ENCODE measurements at regions not wholly inside any gene's neighbourhood (a gene's known extent, or its start where the extent isn't known, plus 50 kb on each side); places are given as distances from the start of the nearest gene placed in this dataset.

DNA sequence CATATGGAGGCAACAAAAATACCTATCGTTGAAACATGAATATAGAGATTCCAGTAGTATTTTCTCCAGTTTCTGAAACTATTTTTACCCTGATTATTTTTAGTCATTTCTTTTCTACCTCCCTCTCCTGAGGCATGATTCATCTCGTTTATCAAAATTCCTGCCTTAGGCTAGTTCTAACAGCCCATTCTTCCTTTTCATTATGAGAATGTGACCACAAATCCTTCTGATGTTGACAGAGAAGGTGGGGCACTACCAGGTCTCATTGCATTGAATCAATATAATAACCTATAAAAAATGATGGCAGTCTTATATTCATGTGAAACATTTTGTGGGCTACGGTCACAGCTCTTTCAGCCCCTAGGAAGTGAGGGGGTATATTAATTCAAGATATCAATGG lies 406.5 kb upstream of the UBE2E3 start:
- TF ChIP-seq, protein P1, sequence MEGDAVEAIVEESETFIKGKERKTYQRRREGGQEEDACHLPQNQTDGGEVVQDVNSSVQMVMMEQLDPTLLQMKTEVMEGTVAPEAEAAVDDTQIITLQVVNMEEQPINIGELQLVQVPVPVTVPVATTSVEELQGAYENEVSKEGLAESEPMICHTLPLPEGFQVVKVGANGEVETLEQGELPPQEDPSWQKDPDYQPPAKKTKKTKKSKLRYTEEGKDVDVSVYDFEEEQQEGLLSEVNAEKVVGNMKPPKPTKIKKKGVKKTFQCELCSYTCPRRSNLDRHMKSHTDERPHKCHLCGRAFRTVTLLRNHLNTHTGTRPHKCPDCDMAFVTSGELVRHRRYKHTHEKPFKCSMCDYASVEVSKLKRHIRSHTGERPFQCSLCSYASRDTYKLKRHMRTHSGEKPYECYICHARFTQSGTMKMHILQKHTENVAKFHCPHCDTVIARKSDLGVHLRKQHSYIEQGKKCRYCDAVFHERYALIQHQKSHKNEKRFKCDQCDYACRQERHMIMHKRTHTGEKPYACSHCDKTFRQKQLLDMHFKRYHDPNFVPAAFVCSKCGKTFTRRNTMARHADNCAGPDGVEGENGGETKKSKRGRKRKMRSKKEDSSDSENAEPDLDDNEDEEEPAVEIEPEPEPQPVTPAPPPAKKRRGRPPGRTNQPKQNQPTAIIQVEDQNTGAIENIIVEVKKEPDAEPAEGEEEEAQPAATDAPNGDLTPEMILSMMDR (IDR thresholded peaks at IDR 0.05; ENCODE audit: insufficient read depth, low read length) = no peak
- peak; percentile 64 for DNase-seq (ENCODE audit: low read depth)
- H3K4me3 ChIP-seq (ENCODE audit: low read depth, low read length) = no peak overlapping the region

DNA sequence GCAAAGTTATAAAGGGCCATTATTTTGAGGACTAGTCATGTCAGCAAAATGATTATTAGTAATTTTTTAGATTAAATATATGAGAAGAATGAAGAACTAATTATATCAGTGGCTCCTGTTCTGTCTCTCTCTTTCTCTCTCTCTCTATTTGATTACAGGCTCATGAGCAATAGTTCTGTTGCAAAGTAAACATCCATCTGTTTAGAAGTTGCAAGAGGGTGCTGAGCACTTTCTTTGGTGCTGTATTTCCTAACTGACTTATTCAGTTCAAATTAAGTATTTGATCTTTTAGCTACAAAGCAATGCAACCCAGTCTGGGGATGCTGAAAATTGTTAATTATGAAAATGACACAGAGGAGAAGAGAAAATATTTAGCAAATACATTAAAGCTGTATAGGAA lies 408.1 kb upstream of the UBE2E3 start:
- no peak overlapping the region for H3K4me3 ChIP-seq (ENCODE audit: low read depth, low read length)
- TF ChIP-seq, protein P1 (IDR thresholded peaks at IDR 0.05; ENCODE audit: insufficient read depth, low read length) = no peak
- no peak for DNase-seq (ENCODE audit: low read depth)

DNA sequence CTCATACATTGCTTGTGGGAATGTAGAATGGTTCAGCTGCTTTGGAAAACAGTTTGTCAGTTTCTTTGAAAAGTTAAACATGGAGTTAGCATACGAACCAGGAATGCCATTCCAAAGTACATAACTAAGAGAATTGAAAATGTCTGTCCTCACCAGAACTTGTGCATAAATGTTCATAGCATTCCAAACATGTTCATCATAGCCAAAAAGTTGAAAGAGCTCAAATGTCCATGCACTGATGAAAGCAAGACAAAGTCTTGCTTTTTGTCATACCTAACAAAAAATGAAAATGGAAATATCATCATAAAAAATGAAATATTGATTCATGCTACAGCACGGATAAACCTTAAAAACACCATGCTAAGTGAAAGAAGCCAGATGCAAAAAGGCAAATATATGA lies 408.8 kb upstream of the UBE2E3 start:
- DNase-seq (ENCODE audit: low read depth) = peak; percentile 77
- no peak overlapping the region for H3K4me3 ChIP-seq (ENCODE audit: low read depth, low read length)
- TF ChIP-seq, protein P1 (IDR thresholded peaks at IDR 0.05; ENCODE audit: insufficient read depth, low read length) = no peak

DNA sequence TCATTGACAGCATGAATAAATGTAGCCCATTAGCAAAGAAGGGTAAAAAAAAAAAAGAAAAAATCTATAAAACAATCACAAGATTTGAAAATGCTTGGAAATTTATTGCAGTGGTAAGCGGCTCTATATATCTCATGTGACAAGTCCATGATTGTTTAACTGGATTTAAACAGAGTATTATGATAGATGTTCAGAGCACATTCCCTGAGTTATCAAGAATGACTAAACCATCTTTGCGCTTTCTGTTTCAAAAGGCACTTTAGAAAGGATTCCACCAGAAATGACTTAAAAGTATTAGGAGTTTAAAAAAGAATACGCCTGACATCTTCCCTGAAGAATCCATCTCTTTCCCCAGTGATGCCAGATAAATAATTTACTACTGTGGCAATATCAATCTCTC lies 409.5 kb upstream of the UBE2E3 start:
- TF ChIP-seq, protein P1 (IDR thresholded peaks at IDR 0.05; ENCODE audit: insufficient read depth, low read length) = no peak
- no peak overlapping the region for H3K4me3 ChIP-seq (ENCODE audit: low read depth, low read length)
- DNase-seq (ENCODE audit: low read depth) = no peak

DNA sequence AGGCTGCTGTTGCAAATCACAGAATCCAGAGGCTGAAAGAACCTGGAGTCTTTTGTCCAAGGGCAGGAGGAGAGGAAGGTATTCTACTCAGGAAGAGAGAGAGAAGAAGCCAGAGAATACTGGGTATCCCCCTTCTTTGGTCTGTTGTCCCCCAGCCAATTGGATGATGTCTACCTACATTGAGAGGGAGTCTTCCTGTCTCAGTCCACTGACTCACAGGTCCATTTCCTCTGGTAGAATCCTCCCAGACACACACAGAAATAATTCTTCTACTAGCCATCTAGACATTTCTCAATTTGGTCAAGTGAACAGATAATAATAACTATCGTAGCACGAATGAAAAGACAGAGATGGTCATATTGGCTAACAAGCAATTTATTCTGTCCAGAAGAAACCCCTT lies 416.4 kb upstream of the UBE2E3 start:
- DNase-seq (ENCODE audit: low read depth) = no peak
- TF ChIP-seq, protein P1 (IDR thresholded peaks at IDR 0.05; ENCODE audit: insufficient read depth, low read length) = no peak
- no peak overlapping the region for H3K4me3 ChIP-seq (ENCODE audit: low read depth, low read length)

DNA sequence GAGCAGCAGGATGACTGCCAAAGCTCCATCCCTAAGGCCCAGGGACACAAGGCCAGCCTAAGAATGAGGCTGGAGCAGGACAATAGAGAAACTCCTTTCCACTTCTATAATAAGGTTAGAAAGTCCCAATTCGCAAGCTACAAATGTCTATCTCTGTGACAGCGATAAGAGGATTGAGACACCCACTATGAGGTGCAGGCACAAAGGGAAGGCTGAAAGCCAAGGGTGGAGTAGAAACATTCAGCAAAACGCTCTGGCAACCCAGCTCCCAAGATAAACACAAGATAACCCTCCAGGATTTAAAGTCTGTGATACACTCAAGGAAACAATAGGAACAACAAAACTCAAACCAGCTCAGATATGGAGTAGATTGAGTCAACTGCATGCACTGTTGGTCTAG lies 418.0 kb upstream of the UBE2E3 start:
- no peak overlapping the region for H3K4me3 ChIP-seq (ENCODE audit: low read depth, low read length)
- peak; percentile 91 for DNase-seq (ENCODE audit: low read depth)
- TF ChIP-seq, protein P1 (IDR thresholded peaks at IDR 0.05; ENCODE audit: insufficient read depth, low read length) = no peak

DNA sequence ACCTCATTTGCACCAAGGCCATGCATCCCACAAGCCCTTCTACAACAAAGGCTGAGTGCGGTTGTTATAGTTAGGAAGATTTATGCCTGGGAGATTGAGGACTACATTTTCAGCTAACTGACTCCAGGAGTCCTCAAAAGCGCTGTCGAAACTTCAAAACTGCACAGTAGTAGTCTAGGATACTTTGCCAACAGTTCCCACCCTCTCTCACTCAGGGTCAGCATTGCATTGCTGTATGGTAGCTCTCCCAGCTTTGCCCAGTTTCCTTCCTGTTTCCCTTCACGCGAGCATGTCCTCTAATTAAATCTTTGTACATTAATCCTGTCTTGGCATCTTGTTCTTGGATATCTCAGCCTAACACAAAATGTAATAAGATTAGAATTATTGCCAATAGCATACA lies 420.6 kb upstream of the UBE2E3 start:
- TF ChIP-seq, protein P1 (IDR thresholded peaks at IDR 0.05; ENCODE audit: insufficient read depth, low read length) = no peak
- H3K4me3 ChIP-seq (ENCODE audit: low read depth, low read length) = no peak overlapping the region
- DNase-seq (ENCODE audit: low read depth) = no peak

Data from fibroblast of the aortic adventitia (primary cell).